HL-60 (cell line): ENCODE measurements at regions not wholly inside any gene's neighbourhood (a gene's known extent, or its start where the extent isn't known, plus 50 kb on each side); places are given as distances from the start of the nearest gene placed in this dataset.

ENCODE experiments used
- TF ChIP-seq, protein P1 (sequence below): IDR thresholded peaks from one replicate; pipeline ENCODE4 v1.5.1; 2011; ENCODE audit warnings: low read length, control low read depth, inconsistent platforms; ENCODE audit not compliant: insufficient read depth
- TF ChIP-seq, protein P2 (sequence below): IDR thresholded peaks from 2 replicates; pipeline ENCODE4 v1.6.1; 2012; ENCODE audit warnings: low read depth; ENCODE audit not compliant: insufficient replicate concordance

- TF ChIP-seq, protein P1, sequence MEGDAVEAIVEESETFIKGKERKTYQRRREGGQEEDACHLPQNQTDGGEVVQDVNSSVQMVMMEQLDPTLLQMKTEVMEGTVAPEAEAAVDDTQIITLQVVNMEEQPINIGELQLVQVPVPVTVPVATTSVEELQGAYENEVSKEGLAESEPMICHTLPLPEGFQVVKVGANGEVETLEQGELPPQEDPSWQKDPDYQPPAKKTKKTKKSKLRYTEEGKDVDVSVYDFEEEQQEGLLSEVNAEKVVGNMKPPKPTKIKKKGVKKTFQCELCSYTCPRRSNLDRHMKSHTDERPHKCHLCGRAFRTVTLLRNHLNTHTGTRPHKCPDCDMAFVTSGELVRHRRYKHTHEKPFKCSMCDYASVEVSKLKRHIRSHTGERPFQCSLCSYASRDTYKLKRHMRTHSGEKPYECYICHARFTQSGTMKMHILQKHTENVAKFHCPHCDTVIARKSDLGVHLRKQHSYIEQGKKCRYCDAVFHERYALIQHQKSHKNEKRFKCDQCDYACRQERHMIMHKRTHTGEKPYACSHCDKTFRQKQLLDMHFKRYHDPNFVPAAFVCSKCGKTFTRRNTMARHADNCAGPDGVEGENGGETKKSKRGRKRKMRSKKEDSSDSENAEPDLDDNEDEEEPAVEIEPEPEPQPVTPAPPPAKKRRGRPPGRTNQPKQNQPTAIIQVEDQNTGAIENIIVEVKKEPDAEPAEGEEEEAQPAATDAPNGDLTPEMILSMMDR: no peak
- TF ChIP-seq, protein P2, sequence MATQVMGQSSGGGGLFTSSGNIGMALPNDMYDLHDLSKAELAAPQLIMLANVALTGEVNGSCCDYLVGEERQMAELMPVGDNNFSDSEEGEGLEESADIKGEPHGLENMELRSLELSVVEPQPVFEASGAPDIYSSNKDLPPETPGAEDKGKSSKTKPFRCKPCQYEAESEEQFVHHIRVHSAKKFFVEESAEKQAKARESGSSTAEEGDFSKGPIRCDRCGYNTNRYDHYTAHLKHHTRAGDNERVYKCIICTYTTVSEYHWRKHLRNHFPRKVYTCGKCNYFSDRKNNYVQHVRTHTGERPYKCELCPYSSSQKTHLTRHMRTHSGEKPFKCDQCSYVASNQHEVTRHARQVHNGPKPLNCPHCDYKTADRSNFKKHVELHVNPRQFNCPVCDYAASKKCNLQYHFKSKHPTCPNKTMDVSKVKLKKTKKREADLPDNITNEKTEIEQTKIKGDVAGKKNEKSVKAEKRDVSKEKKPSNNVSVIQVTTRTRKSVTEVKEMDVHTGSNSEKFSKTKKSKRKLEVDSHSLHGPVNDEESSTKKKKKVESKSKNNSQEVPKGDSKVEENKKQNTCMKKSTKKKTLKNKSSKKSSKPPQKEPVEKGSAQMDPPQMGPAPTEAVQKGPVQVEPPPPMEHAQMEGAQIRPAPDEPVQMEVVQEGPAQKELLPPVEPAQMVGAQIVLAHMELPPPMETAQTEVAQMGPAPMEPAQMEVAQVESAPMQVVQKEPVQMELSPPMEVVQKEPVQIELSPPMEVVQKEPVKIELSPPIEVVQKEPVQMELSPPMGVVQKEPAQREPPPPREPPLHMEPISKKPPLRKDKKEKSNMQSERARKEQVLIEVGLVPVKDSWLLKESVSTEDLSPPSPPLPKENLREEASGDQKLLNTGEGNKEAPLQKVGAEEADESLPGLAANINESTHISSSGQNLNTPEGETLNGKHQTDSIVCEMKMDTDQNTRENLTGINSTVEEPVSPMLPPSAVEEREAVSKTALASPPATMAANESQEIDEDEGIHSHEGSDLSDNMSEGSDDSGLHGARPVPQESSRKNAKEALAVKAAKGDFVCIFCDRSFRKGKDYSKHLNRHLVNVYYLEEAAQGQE: no peak
Observed at GRCh38 chr9:88071331-88071730, 66.9 kb downstream of the SPATA31C2 start.
